Mammary epithelial cell (primary cell): ENCODE measurements at regions not wholly inside any gene's neighbourhood (a gene's known extent, or its start where the extent isn't known, plus 50 kb on each side); places are given as distances from the start of the nearest gene placed in this dataset.

Experiments used
- EZH2 ChIP-seq: IDR thresholded peaks from 2 replicates; pipeline ENCODE4 v1.6.1; 2012; ENCODE audit warnings: low read length, inconsistent platforms, borderline replicate concordance
- TF ChIP-seq, protein P1 (sequence below), 2 donors: IDR thresholded peaks in 1 of 2; conservative IDR thresholded peaks in 1 of 2; 2 replicates each; pipeline ENCODE4 v1.5.1; 2011 to 2012; ENCODE audit warnings: inconsistent platforms in 2 of 2, low read length in 2 of 2, mild to moderate bottlenecking in 2 of 2, control low read depth in 1 of 2, low read depth in 1 of 2; ENCODE audit not compliant: insufficient read depth in 1 of 2; ENCODE audit errors: extremely low read depth in 1 of 2

DNA sequence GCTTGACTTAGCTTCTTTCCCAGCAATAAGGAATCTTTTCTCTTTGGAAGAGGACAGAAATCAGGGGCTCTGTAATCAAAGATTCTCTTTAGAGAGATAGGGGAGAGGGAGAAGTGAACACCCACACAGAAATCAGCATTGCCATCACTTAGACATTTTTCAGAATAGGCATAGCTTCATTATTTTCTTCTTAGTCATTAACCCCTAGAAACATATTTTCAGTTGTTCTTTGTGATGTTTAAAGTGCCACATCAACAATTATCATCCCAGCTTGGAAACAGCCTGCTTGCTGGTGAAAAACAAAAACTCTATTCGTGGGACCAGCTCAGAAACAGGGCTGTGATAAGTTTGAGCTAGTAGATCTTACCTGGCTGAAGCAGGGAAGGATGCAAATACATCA, 88.3 kb upstream of the SLC44A3 start:
- TF ChIP-seq, protein P1, sequence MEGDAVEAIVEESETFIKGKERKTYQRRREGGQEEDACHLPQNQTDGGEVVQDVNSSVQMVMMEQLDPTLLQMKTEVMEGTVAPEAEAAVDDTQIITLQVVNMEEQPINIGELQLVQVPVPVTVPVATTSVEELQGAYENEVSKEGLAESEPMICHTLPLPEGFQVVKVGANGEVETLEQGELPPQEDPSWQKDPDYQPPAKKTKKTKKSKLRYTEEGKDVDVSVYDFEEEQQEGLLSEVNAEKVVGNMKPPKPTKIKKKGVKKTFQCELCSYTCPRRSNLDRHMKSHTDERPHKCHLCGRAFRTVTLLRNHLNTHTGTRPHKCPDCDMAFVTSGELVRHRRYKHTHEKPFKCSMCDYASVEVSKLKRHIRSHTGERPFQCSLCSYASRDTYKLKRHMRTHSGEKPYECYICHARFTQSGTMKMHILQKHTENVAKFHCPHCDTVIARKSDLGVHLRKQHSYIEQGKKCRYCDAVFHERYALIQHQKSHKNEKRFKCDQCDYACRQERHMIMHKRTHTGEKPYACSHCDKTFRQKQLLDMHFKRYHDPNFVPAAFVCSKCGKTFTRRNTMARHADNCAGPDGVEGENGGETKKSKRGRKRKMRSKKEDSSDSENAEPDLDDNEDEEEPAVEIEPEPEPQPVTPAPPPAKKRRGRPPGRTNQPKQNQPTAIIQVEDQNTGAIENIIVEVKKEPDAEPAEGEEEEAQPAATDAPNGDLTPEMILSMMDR (conservative IDR thresholded peaks at IDR 0.05 in 1 of 2, IDR thresholded peaks at IDR 0.05 in 1 of 2; ENCODE audit: extremely low read depth in 1 of 2, insufficient read depth in 1 of 2, low read depth in 1 of 2, low read length in 2 of 2), result no peak
- no peak for TF ChIP-seq EZH2
